ENCODE measurements at regions not wholly inside any gene's neighbourhood (a gene's known extent, or its start where the extent isn't known, plus 50 kb on each side); places are given as distances from the start of the nearest gene placed in this dataset.

- ChIA-PET POLR2A (no interaction called here), CTCF (interaction anchor here (0.5 kb wide), 1 partner anchor 321 kb away, joined by 4 read pairs; no protein-coding TSS in a partner anchor)
- ATAC-seq = no peak
- no peaks in the 10 kb centered on the region for H3K4me1 ChIP-seq
- no peaks in the 10 kb centered on the region for H3K9me3 ChIP-seq
- WGBS (ENCODE audit: missing lambda C conversion rate) = 65% methylated on average over 4 of the region's 4 CpGs
- H3K4me3 ChIP-seq = no peak overlapping the region
- FAIRE-seq = no peak
- H3K4me2 ChIP-seq = no peak overlapping the region
- no peak for DNase-seq (ENCODE audit: low read depth in 1 of 2, low spot score in 1 of 2)
- H3K27ac ChIP-seq = no peak overlapping the region
- no peak for TF ChIP-seq CHD4 (IDR thresholded peaks at IDR 0.05; ENCODE audit: borderline replicate concordance)
- no peak for TF ChIP-seq RFX5 (IDR thresholded peaks at IDR 0.05)
- no peak for TF ChIP-seq FOSL2 (IDR thresholded peaks at IDR 0.05)
- no peak for TF ChIP-seq FOSL2 (CRISPR knock-in tag; IDR thresholded peaks at IDR 0.05)
- TF ChIP-seq EHF (CRISPR knock-in tag; IDR thresholded peaks at IDR 0.05) = no peak
- no peak for TF ChIP-seq ATOH8 (CRISPR knock-in tag; IDR thresholded peaks at IDR 0.05; ENCODE audit: low read depth)
- TF ChIP-seq ZFP36 (IDR thresholded peaks at IDR 0.05; ENCODE audit: borderline replicate concordance, partially characterized antibody) = no peak
- TF ChIP-seq JUN (IDR thresholded peaks at IDR 0.05) = no peak
- TF ChIP-seq PHF8 (IDR thresholded peaks at IDR 0.05; ENCODE audit: borderline replicate concordance, low read depth) = no peak
Measured at GRCh38 chr2:173783382-173783781, 181.8 kb downstream of the SP3 start.

GRCh38 chr2:173785813-173786212, 179.4 kb downstream of the SP3 start:
- no peaks in the 10 kb centered on the region for H3K4me1 ChIP-seq
- no peaks in the 10 kb centered on the region for H3K9me3 ChIP-seq
- ATAC-seq (no peak), FAIRE-seq (no peak), DNase-seq (ENCODE audit: low read depth in 1 of 2, low spot score in 1 of 2) (no peak)
- H3K4me2 ChIP-seq = no peak overlapping the region
- WGBS (ENCODE audit: missing lambda C conversion rate) = 69% methylated on average over 3 of the region's 3 CpGs
- POLR2A ChIA-PET = no interaction called here
- H3K4me3 ChIP-seq = no peak overlapping the region
- TF ChIP-seq SREBF2 (IDR thresholded peaks at IDR 0.05) (no peak), JUNB (IDR thresholded peaks at IDR 0.05) (no peak), POLR2AphosphoS2 (conservative IDR thresholded peaks at IDR 0.05; ENCODE audit: low read length) (no peak), HDAC2 (IDR thresholded peaks at IDR 0.05) (no peak), NR3C1 (IDR thresholded peaks at IDR 0.05) (no peak), CBX8 (IDR thresholded peaks at IDR 0.05) (no peak), JUN (IDR thresholded peaks at IDR 0.05) (no peak)
- CTCF ChIA-PET = interaction anchor here (0.7 kb wide), 1 partner anchor 677 kb away, joined by 3 read pairs; no protein-coding TSS in a partner anchor
- H3K27ac ChIP-seq = no peak overlapping the region

GRCh38 chr2:173791502-173791901, 173.7 kb downstream of the SP3 start:
- CTCF ChIA-PET = interaction anchor here (1.4 kb wide), 1 partner anchor 18 kb away, joined by 3 read pairs; no protein-coding TSS in a partner anchor
- no peak for TF ChIP-seq POLR2A (IDR thresholded peaks at IDR 0.05; ENCODE audit: low read length)
- TF ChIP-seq HDAC2 (IDR thresholded peaks at IDR 0.05) = no peak
- DNase-seq (ENCODE audit: low read depth in 1 of 2, low spot score in 1 of 2) (no peak), FAIRE-seq (no peak), ATAC-seq (no peak)
- H3K9me3 ChIP-seq = no peaks in the 10 kb centered on the region
- POLR2A ChIA-PET = no interaction called here
- no peaks in the 10 kb centered on the region for H3K4me1 ChIP-seq
- WGBS (ENCODE audit: missing lambda C conversion rate) = 72% methylated on average over 7 of the region's 7 CpGs
- H3K27ac ChIP-seq = no peak overlapping the region
- no peak overlapping the region for H3K4me2 ChIP-seq
- no peak overlapping the region for H3K4me3 ChIP-seq

- Histone ChIP-seq H3K9me3 (no peaks in the 10 kb centered on the region), H3K4me2 (no peak overlapping the region), H3K27ac (no peak overlapping the region), H3K4me3 (no peak overlapping the region), H3K4me1 (no peaks in the 10 kb centered on the region)
- no peak for DNase-seq (ENCODE audit: low read depth in 1 of 2, low spot score in 1 of 2)
- CTCF ChIA-PET = interaction anchor here (1.4 kb wide), 1 partner anchor 17 kb away, joined by 3 read pairs; no protein-coding TSS in a partner anchor
- 83% methylated on average over 7 of the region's 7 CpGs for WGBS (ENCODE audit: missing lambda C conversion rate)
- FAIRE-seq = no peak
- ATAC-seq = no peak
- POLR2A ChIA-PET = no interaction called here
- no peak for TF ChIP-seq ZC3H11A (IDR thresholded peaks at IDR 0.05)
- TF ChIP-seq CTCF (IDR thresholded peaks at IDR 0.05) = no peak
- TF ChIP-seq HOXA7 (CRISPR knock-in tag; IDR thresholded peaks at IDR 0.05) = no peak
- no peak for TF ChIP-seq EHF (CRISPR knock-in tag; IDR thresholded peaks at IDR 0.05)
- no peak for TF ChIP-seq PHF8 (IDR thresholded peaks at IDR 0.05; ENCODE audit: borderline replicate concordance, low read depth)
- TF ChIP-seq CBX2 (IDR thresholded peaks at IDR 0.05; ENCODE audit: borderline replicate concordance, low read depth) = no peak
- no peak for TF ChIP-seq BHLHE40 (IDR thresholded peaks at IDR 0.05; ENCODE audit: low read depth, low read length)
- TF ChIP-seq POLR2A (IDR thresholded peaks at IDR 0.05; ENCODE audit: low read length) = no peak
- no peak for TF ChIP-seq E2F6 (IDR thresholded peaks at IDR 0.05; ENCODE audit: borderline replicate concordance, low read depth)
- TF ChIP-seq ESRRA (IDR thresholded peaks at IDR 0.05; ENCODE audit: borderline replicate concordance, low read length) = no peak
- no peak for TF ChIP-seq SREBF2 (IDR thresholded peaks at IDR 0.05)
- no peak for TF ChIP-seq PBX3 (IDR thresholded peaks at IDR 0.05)
- no peak for TF ChIP-seq MAZ (IDR thresholded peaks at IDR 0.05; ENCODE audit: borderline replicate concordance, low read depth, low read length)
- no peak for TF ChIP-seq HEYL (CRISPR knock-in tag; IDR thresholded peaks at IDR 0.05)
- no peak for TF ChIP-seq FOXS1 (CRISPR knock-in tag; IDR thresholded peaks at IDR 0.05)
- TF ChIP-seq FOSB (CRISPR knock-in tag; IDR thresholded peaks at IDR 0.05) = no peak
Measured at GRCh38 chr2:173792166-173792565, 173.0 kb downstream of the SP3 start.

All from A549 (cell line).